K562 (cell line): ENCODE measurements at regions not wholly inside any gene's neighbourhood (a gene's known extent, or its start where the extent isn't known, plus 50 kb on each side); places are given as distances from the start of the nearest gene placed in this dataset.

Experiments used
- DNMT1 ChIP-seq: fragments of 450-650 bp; IDR thresholded peaks from 2 replicates; pipeline ENCODE4 v1.6.1; 2016; ENCODE audit warnings: antibody characterized with exemption, mild to moderate bottlenecking
- MTF1 ChIP-seq: fragments of 250-450 bp; sonication (Bioruptor Pico); IDR thresholded peaks from 2 replicates; pipeline ENCODE4 v1.9.0; 2021; ENCODE audit warnings: moderate library complexity, mild to moderate bottlenecking, inconsistent platforms, borderline replicate concordance
- SMARCB1 ChIP-seq: IDR thresholded peaks from 2 replicates; pipeline ENCODE4 v1.6.1; 2011; ENCODE audit warnings: improper control_type of control experiment, low read depth; ENCODE audit not compliant: insufficient read length

GRCh38 chr13:54953786-54954185 is 1925.2 kb downstream of the OLFM4 start:
- TF ChIP-seq DNMT1 (no peak), SMARCB1 (no peak), MTF1 (CRISPR knock-in tag) (no peak)
